B cell (primary cell): ENCODE measurements at regions not wholly inside any gene's neighbourhood (a gene's known extent, or its start where the extent isn't known, plus 50 kb on each side); places are given as distances from the start of the nearest gene placed in this dataset.

ENCODE experiments used
- CTCF ChIP-seq: fragments of 200-600 bp; IDR thresholded peaks from one replicate; pipeline ENCODE4 v1.8.0; 2022; ENCODE audit warnings: antibody characterized with exemption, mild to moderate bottlenecking
- EZH2 ChIP-seq: IDR thresholded peaks from 2 replicates; pipeline ENCODE4 v1.6.1; 2012; ENCODE audit warnings: borderline replicate concordance, low read depth, mild to moderate bottlenecking, moderate library complexity, low read length; ENCODE audit not compliant: insufficient read depth, poor library complexity, severe bottlenecking

- TF ChIP-seq CTCF, result no peak
- no peak for TF ChIP-seq EZH2
These were observed 350.9 kb upstream of the ADGRL2 start for GRCh38 chr1:81449786-81450185.
